GM18520 (cell line): ENCODE measurements at regions not wholly inside any gene's neighbourhood (a gene's known extent, or its start where the extent isn't known, plus 50 kb on each side); places are given as distances from the start of the nearest gene placed in this dataset.

Experiments used
- ATAC-seq: cut with Tn5 transposase; IDR thresholded peaks from one replicate; pipeline ENCODE4 v1.9.1; 2021; ENCODE audit not compliant: unreplicated experiment

DNA sequence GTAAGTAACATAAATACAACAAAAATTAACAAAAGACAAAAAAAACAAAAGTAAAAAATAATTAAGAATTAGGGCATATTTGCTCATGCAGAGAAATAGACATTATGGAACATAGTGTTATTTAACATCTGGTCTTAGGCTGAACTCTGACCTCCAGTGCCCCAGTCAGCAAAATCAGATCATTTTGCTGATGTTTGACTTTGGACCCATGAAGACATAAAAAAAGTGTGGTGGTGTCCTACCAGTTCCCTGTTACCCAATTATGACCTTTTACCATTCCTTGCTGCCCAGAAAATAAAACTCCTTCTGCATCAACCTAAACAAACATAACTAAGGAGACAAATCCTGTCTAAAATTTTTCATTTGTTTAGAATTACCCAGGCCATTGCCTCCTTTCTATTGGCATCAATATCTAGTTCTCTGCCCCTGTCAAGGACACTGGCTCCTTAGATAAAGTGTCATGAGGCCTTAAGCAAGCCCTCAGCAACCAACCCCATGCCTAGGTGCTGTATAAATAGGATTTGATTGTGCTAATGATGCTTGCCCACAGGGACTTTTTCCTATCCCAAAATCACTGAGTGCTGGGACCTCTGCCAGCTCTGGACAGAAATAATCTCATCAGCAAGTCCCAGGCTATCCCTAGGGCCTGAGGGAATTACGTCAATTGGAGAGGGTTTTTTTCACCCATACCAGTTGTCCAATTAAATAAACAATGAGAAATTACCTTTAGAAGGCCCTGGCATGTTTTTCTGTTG is 334.5 kb upstream of the UMPS start:
- ATAC-seq, result no peak

DNA sequence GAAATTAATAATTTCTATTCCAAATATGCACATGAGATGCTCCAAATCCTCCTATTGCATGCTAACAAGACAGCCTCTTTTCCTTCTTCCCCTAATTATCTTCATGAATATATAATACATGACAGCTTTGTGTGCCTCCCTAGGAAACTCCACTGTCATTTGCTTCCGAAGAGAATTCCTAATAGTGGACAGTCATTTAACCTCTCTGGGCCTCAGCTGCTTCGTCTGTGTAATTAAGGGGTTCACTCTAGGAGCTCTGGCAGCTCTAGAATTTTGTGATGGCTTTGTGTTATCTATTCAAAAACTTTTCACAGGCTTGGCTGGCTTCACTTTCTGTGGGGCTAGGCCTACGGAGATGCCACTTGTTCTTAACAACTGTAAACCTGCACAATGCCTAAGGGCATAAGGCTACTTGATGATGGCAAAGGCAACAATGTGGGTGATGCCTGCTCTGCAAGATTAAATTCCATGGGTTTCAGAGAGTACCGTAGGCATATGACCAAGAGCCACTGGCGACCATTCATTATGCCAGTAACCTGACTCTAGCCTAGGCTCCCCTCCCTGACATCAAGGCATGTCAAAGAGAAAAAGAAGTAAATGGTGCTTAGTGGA is 333.8 kb upstream of the UMPS start:
- ATAC-seq, result no peak

- ATAC-seq, result no peak
These were observed 333.2 kb upstream of the UMPS start for GRCh38 chr3:124397088-124397487.

DNA sequence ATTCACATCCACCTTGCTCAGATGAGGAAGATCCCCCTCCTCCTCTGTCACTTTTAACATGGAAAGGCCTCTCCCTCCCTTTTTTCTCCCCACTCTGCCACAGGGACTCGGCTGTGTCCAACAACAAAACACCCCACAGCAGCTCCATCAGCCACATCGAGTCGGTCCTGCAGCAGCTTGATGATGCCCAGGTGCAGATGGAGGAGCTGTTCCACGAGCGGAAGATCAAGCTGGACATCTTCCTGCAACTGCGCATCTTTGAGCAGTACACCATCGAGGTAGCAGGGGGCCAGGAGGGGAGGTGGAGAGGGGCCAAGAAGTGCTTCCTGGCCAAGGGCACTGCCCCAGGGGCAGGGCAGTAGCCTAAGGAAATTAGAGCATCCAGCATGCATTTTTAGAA is 331.7 kb upstream of the UMPS start:
- no peak for ATAC-seq

GRCh38 chr3:124401843-124402242 is 328.4 kb upstream of the UMPS start:
- ATAC-seq, result no peak

DNA sequence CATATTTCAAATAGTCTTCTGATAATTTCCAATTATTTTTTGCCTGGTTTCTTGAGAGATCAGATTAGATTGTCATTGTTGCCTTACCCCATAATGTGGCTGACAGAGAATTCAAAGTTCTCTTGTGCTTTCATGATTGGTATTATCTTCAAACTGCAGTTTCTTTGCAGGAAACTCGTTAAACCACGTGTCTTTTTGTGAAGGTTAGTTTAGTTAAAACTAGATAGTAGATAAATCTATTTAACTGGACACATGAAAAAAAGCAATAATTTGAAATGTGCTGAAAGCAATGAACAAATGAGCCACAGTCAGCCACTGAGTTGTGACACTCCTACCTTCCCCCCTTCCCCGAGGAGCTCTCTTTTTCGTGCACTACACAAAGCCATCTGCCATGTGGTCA is 327.5 kb upstream of the UMPS start:
- ATAC-seq, result no peak

DNA sequence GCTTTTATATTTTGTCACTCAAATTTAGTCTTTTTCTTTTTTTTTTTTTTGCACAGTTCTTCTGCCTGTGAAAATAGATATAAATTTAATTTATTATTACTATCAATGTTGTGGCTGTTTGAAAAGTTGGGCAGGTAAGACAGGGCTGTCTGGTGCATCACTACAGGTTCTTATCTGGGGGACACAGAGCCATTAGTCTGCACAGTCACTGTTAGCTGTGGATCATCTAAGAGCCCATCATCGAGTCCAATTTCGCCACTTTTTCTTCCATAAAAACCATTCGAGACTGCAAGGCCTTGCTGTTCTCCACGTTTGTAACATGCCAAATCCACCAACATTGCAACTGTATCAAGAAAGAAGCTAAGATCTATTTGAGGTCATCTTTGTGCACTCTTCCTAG is 325.6 kb upstream of the UMPS start:
- no peak for ATAC-seq

- ATAC-seq, result no peak
These were observed 323.0 kb upstream of the UMPS start for GRCh38 chr3:124407260-124407659.

- no peak for ATAC-seq
These were observed 320.5 kb upstream of the UMPS start for GRCh38 chr3:124409650-124410275.

- ATAC-seq, result no peak
These were observed 319.8 kb upstream of the UMPS start for GRCh38 chr3:124410471-124410870.

DNA sequence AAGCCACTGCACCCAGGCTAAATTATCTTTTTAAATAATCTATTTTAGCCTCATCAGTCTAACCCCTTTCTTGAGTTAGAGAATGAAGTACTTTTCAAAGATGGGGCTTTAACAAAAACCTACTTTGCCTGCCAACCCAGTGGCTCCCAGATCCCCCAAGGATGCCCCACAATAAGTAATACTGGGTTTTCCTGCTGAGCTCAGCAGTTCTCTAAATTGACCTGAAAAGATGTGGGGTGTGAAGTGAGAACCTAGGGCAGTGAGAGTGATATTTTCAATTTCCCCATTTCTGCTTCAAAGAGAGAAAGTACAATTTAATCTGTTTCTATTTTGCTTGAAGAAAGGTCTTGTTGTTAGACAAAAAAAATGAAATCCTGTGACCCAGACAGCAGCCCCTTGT is 318.5 kb upstream of the UMPS start:
- ATAC-seq, result no peak

GRCh38 chr3:124412644-124413043 is 317.6 kb upstream of the UMPS start:
- no peak for ATAC-seq

DNA sequence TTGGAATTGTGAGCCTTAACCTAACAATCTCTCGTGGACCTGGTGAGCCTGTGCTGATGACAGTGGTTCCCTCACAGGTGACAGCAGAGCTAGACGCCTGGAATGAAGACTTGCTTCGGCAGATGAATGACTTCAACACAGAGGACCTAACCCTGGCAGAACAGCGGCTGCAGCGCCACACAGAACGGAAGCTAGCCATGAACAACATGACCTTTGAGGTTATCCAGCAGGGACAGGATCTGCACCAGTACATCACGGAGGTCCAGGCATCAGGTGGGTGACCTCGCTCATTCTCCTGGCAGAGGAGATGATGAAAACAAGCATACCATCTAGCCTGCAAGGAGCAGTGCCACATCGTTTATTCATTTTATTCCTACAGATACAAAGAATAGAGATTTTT is 316.9 kb upstream of the UMPS start:
- ATAC-seq, result no peak

DNA sequence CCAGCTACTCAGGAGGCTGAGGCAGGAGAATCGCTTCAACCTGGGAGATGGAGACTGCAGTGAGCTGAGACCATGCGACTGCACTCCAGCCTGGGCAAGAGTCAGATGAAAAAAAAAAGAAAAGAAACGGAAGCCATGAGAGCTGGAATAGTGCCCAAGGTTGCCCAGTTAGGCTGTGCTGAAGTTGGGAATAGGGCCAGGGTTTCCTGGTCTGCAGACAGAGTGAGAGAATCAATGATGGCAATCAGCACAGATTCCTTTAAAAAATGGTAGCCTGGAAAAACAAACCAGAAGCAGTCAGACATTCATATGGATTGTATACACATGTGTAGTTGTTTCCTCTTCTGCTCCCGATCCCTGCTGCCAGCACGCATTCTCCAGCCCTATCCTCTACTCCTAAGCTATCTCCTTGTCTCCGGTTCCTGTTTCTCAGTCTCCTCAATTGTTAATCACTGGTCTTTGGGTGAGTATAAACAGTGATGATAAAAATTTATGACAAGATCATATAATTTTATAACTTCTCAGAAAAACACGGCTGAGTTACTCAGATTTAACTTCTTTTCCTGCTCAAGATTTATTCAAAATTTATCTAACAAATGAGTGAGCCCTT is 316.2 kb upstream of the UMPS start:
- ATAC-seq, result no peak

- ATAC-seq, result no peak
These were observed 314.7 kb upstream of the UMPS start for GRCh38 chr3:124415446-124415960.

- no peak for ATAC-seq
These were observed 310.9 kb upstream of the UMPS start for GRCh38 chr3:124419303-124419702.

- ATAC-seq, result no peak
These were observed 309.9 kb upstream of the UMPS start for GRCh38 chr3:124420392-124420791.

- no peak for ATAC-seq
These were observed 307.4 kb upstream of the UMPS start for GRCh38 chr3:124422805-124423204.

- ATAC-seq, result no peak
These were observed 305.9 kb upstream of the UMPS start for GRCh38 chr3:124424396-124424795.

DNA sequence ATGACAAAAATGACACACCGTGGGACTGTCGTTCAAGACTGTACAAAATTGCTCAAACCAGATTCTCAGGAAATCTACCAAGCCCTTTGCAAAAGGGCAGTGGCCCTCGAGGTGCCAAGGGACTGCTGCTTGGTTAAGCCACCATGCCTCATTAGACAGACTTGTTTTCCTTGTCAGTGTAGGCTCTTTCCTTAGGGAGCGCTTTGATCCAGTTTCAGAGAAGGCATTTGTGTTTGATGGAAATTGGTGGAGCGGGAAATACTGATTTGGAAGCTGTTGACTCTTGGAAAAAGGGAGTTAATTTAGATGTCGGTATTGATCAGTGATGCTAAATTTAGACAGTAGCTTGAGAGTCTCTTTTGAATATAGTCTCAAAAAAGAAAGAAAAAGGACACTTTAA is 304.3 kb upstream of the UMPS start:
- ATAC-seq, result no peak

- ATAC-seq, result no peak
These were observed 301.7 kb upstream of the UMPS start for GRCh38 chr3:124428372-124429128.
